CD14-positive monocyte (primary cell): ENCODE measurements at regions not wholly inside any gene's neighbourhood (a gene's known extent, or its start where the extent isn't known, plus 50 kb on each side); places are given as distances from the start of the nearest gene placed in this dataset.

Experiments used
- DNase-seq, 3 donors: peaks; one replicate each; pipeline ENCODE4 v3.0.0-alpha.2; 2011 to 2022
- H2AFZ ChIP-seq: 2 replicates; pipeline ENCODE4 v1.6.0; 2012; ENCODE audit warnings: mild to moderate bottlenecking, low read depth, low read length, inconsistent platforms; ENCODE audit not compliant: insufficient read depth, poor library complexity, severe bottlenecking
- H3K27ac ChIP-seq, 2 donors: 1 replicate in 1 of 2; 2 replicates in 1 of 2; pipeline ENCODE4 v1.5.1; 2012 to 2013; ENCODE audit warnings: low read length in 2 of 2, control low read depth in 1 of 2, inconsistent platforms in 1 of 2, low read depth in 1 of 2, mild to moderate bottlenecking in 1 of 2
- H3K27me3 ChIP-seq, 2 donors: one replicate each; pipeline versions ENCODE4 v1.6.0 to v1.6.1; 2011 to 2013; ENCODE audit warnings: low read length in 2 of 2; ENCODE audit not compliant: control insufficient read depth in 2 of 2, insufficient read depth in 2 of 2
- H3K36me3 ChIP-seq, 2 donors: replicated peaks in 1 of 2; 1 replicate in 1 of 2; 2 replicates in 1 of 2; pipeline versions ENCODE4 v1.5.1 to v1.6.1; 2012 to 2013; ENCODE audit warnings: low read length in 2 of 2, control low read depth in 1 of 2, inconsistent platforms in 1 of 2, mild to moderate bottlenecking in 1 of 2; ENCODE audit not compliant: insufficient read depth in 2 of 2, control insufficient read depth in 1 of 2
- H3K4me1 ChIP-seq, 2 donors: 1 replicate in 1 of 2; 2 replicates in 1 of 2; pipeline versions ENCODE4 v1.5.1 to v1.6.1; 2012 to 2013; ENCODE audit warnings: low read length in 2 of 2, control low read depth in 1 of 2, inconsistent platforms in 1 of 2, mild to moderate bottlenecking in 1 of 2, moderate library complexity in 1 of 2; ENCODE audit not compliant: insufficient read depth in 2 of 2, control insufficient read depth in 1 of 2
- H3K4me2 ChIP-seq: replicated peaks from 2 replicates; pipeline ENCODE3; 2012; ENCODE audit warnings: low read length, moderate library complexity, mild to moderate bottlenecking; ENCODE audit not compliant: poor library complexity, severe bottlenecking; ENCODE audit errors: extremely low read depth
- H3K4me3 ChIP-seq, 3 experiments: fragments of 200-600 bp in 1 of 3; sonication (generic) in 1 of 3; replicated peaks in 1 of 3; 1 replicate in 2 of 3; 2 replicates in 1 of 3; pipeline ENCODE4 v1.5.1; 2011 to 2013; ENCODE audit warnings: low read length in 3 of 3, mild to moderate bottlenecking in 3 of 3, control low read depth in 2 of 3, low read depth in 2 of 3, inconsistent platforms in 1 of 3, moderate library complexity in 1 of 3
- H3K79me2 ChIP-seq: 2 replicates; pipeline ENCODE4 v1.6.0; 2012; ENCODE audit warnings: mild to moderate bottlenecking, control low read depth, inconsistent platforms, low read length, moderate library complexity; ENCODE audit not compliant: insufficient read depth
- H3K9ac ChIP-seq: 2 replicates; pipeline ENCODE4 v1.6.0; 2017; ENCODE audit warnings: low read length, mild to moderate bottlenecking; ENCODE audit not compliant: insufficient read depth, poor library complexity, severe bottlenecking
- H3K9me3 ChIP-seq, 2 donors: replicated peaks in 1 of 2; 1 replicate in 1 of 2; 2 replicates in 1 of 2; pipeline versions ENCODE4 v1.5.1 to v1.6.1; 2012 to 2013; ENCODE audit warnings: low read length in 2 of 2, control low read depth in 1 of 2; ENCODE audit not compliant: control insufficient read depth in 1 of 2, insufficient read depth in 1 of 2
- H4K20me1 ChIP-seq: 2 replicates; pipeline ENCODE4 v1.6.0; 2012; ENCODE audit warnings: mild to moderate bottlenecking, low read length, control low read depth, moderate library complexity; ENCODE audit not compliant: insufficient read depth
- H3K27ac Mint-ChIP-seq, 7 donors: one replicate each; pipeline ENCODE4 v1.8.0; 2020; ENCODE audit warnings: mild to moderate bottlenecking in 7 of 7, mixed read lengths in 7 of 7, moderate library complexity in 6 of 7, inconsistent platforms in 2 of 7
- H3K27me3 Mint-ChIP-seq, 3 donors: one replicate each; pipeline ENCODE4 v1.8.0; 2021 to 2022; ENCODE audit warnings: low read depth in 3 of 3, mild to moderate bottlenecking in 3 of 3, mixed read lengths in 3 of 3, moderate library complexity in 3 of 3, inconsistent platforms in 1 of 3
- H3K36me3 Mint-ChIP-seq, 2 donors: one replicate each; pipeline ENCODE4 v1.8.0; 2020; ENCODE audit warnings: mixed read lengths in 2 of 2, inconsistent platforms in 1 of 2, mild to moderate bottlenecking in 1 of 2
- H3K4me1 Mint-ChIP-seq: one replicate; pipeline ENCODE4 v1.8.0; 2020; ENCODE audit warnings: mild to moderate bottlenecking, mixed read lengths
- H3K4me3 Mint-ChIP-seq, 2 donors: one replicate each; pipeline ENCODE4 v1.8.0; 2020; ENCODE audit warnings: mild to moderate bottlenecking in 2 of 2, mixed read lengths in 2 of 2, moderate library complexity in 1 of 2
- H3K9me3 Mint-ChIP-seq, 7 donors: one replicate each; pipeline ENCODE4 v1.8.0; 2020 to 2022; ENCODE audit warnings: mixed read lengths in 7 of 7, mild to moderate bottlenecking in 6 of 7, moderate library complexity in 6 of 7, inconsistent platforms in 2 of 7
- whole genome bisulfite sequencing: methylation state at CpG from one replicate; pipeline ENCODE4 v1.1.5; 2013; ENCODE audit warnings: missing lambda C conversion rate; ENCODE audit not compliant: insufficient coverage; 5-methylcytosine and 5-hydroxymethylcytosine counted together
- intact Hi-C, 2 donors: fragments of 100-400 bp; cut with micrococcal nuclease; formaldehyde crosslinking; loops; one replicate each; pipeline versions ENCODE4 v1.15.0 to v1.15.1; 2023
- TF ChIP-seq, protein P1 (sequence below): fragments of 200-600 bp; IDR thresholded peaks from one replicate; pipeline ENCODE4 v1.8.0; 2022; ENCODE audit warnings: antibody characterized with exemption, mild to moderate bottlenecking

DNA sequence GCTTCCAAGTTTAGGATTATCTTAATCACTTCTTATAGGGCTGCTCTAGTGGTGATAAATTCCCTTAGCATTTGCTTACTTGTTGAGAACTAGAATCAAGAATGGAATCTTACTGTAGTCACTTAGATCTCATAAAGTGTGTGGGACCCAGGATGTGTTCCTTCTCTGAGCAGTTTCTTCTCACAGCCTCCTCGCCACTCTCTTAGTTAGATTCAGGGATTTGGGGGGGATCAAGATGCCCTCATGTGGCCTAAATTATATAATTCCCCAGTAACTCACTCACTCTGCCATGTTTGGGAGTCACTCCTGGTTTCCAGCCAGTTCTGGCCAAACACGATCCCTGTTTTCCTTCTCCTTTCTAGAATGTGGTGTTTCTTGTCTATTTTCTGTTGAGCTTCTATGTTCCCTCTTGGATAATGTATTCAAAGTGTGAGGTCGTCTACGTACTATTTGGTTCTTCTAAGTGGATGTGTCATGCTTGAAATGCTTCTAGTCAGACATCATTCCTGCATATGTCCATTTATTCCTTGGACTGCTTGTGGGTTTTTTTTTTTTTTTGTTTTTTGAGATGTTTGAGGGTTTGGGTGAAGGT is 414.9 kb upstream of the SYT4 start:
- H3K27ac ChIP-seq: no peak overlapping the region

DNA sequence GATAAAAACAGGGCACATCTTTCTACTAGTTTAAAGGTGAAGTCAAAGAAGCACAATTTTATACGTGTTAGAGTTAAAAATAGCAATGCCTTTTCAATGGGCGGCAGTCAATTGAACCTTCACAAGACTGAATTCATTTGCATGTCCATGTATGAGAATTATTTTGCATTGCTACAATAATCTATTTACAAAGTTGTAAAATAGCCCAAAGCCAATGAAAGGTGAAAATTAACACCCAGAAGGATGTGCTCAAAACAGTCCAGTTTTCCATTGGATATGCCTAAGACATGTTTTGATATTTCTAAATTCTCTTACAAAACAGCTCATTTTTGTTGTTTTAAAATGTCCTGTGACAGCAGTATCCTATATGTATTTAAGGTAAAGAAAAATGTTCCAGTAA is 425.1 kb upstream of the SYT4 start:
- Histone ChIP-seq H3K27ac (no peak overlapping the region), H3K9ac (no peak overlapping the region), H3K79me2 (no peaks in the 10 kb centered on the region), H4K20me1 (no peaks in the 10 kb centered on the region), H2AFZ (no peak overlapping the region), H3K4me2 (no peak overlapping the region), H3K36me3 (no peaks in the 10 kb centered on the region), H3K4me3 (no peak overlapping the region), H3K4me1 (no peaks in the 10 kb centered on the region), H3K27me3 (no peaks in the 10 kb centered on the region), H3K9me3 (no peaks in the 10 kb centered on the region)
- WGBS: no CpG with 5 or more reads among the region's 2 CpGs
- TF ChIP-seq, protein P1, sequence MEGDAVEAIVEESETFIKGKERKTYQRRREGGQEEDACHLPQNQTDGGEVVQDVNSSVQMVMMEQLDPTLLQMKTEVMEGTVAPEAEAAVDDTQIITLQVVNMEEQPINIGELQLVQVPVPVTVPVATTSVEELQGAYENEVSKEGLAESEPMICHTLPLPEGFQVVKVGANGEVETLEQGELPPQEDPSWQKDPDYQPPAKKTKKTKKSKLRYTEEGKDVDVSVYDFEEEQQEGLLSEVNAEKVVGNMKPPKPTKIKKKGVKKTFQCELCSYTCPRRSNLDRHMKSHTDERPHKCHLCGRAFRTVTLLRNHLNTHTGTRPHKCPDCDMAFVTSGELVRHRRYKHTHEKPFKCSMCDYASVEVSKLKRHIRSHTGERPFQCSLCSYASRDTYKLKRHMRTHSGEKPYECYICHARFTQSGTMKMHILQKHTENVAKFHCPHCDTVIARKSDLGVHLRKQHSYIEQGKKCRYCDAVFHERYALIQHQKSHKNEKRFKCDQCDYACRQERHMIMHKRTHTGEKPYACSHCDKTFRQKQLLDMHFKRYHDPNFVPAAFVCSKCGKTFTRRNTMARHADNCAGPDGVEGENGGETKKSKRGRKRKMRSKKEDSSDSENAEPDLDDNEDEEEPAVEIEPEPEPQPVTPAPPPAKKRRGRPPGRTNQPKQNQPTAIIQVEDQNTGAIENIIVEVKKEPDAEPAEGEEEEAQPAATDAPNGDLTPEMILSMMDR: no peak
- DNase-seq: no peak
- Mint-ChIP-seq H3K27ac (no peak overlapping the region), H3K27me3 (peaks cover 0 to 2% (median 0%) of the 10 kb centered on the region in 3 donors), H3K4me1 (no peaks in the 10 kb centered on the region), H3K9me3 (peaks cover 0 to 3% (median 0%) of the 10 kb centered on the region in 7 donors), H3K4me3 (no peak overlapping the region), H3K36me3 (no peaks in the 10 kb centered on the region)
- intact Hi-C loops: no loop called here

More for the DNA sequence above, 414.9 kb upstream of the SYT4 start:
- no peaks in the 10 kb centered on the region for H3K36me3 ChIP-seq
- no peaks in the 10 kb centered on the region for H4K20me1 ChIP-seq
- H3K79me2 ChIP-seq: no peaks in the 10 kb centered on the region
- no peak overlapping the region for H2AFZ ChIP-seq
- Mint-ChIP-seq H3K27me3 (peaks cover 0 to 1% (median 0%) of the 10 kb centered on the region in 3 donors), H3K36me3 (no peaks in the 10 kb centered on the region), H3K4me3 (no peak overlapping the region), H3K27ac (no peak overlapping the region), H3K9me3 (peaks cover 0 to 6% (median 2%) of the 10 kb centered on the region in 7 donors), H3K4me1 (no peaks in the 10 kb centered on the region)
- TF ChIP-seq, protein P1: no peak
- no peaks in the 10 kb centered on the region for H3K4me1 ChIP-seq
- WGBS: no CpG with 5 or more reads among the region's 4 CpGs
- no peaks in the 10 kb centered on the region for H3K9me3 ChIP-seq
- no peak overlapping the region for H3K4me3 ChIP-seq
- no peak overlapping the region for H3K4me2 ChIP-seq
- no peaks in the 10 kb centered on the region for H3K27me3 ChIP-seq
- DNase-seq: no peak
- intact Hi-C loops: no loop called here
- no peak overlapping the region for H3K9ac ChIP-seq
